CD4-positive, alpha-beta T cell treated with Interferon alpha-2 for 1 hour (primary cell): ENCODE measurements at regions not wholly inside any gene's neighbourhood (a gene's known extent, or its start where the extent isn't known, plus 50 kb on each side); places are given as distances from the start of the nearest gene placed in this dataset.
"Not testable (repeated sequence)": the region's sequence is repeated elsewhere in the genome, so short reads cannot be mapped to it uniquely, and the experiment has no call there.

Experiments used
- DNase-seq, 2 donors: peaks; one replicate each; pipeline ENCODE4 v3.0.0-alpha.2; 2020 to 2022

DNA sequence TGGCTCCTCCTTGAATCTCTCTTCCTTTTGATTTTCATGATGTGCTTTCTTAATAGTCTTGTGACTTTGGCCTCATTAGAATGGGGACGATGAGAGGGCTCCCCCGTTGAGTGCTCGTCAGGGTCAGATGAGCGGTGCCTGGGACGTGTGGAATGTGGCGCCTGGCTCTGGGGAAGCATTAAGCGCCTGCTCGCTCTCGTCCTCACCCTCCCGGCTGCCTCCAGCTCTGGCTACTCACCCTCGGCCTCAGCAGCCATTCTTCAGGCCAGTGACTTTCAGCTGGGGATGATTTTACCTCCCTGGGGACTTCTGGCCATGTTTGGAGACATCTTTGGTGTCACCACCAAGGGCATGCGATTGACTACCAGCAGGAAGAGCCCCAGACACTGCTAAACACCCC, 69.7 kb downstream of the RPS6KA4 start:
- no peak for DNase-seq

DNA sequence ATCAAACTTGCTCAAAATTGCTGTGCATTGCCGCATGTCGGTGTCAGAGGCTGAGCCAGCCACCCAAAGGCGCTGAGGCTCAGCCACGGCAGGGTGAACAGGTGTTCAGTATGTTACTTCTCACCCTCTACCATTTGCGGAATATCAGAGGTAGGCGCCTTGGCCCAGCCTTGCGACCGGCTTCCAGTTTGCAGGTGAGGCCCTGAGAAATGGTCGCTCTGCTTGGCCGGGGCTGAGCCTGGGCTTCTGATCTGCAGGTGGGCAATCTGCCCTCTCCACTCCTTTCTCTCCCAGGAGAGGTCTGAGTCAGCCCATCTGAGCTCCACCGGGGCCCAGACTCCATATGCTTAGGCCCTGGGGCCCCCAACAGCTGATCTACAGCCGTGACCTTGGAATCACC, 71.0 kb downstream of the RPS6KA4 start:
- DNase-seq: no peak

DNA sequence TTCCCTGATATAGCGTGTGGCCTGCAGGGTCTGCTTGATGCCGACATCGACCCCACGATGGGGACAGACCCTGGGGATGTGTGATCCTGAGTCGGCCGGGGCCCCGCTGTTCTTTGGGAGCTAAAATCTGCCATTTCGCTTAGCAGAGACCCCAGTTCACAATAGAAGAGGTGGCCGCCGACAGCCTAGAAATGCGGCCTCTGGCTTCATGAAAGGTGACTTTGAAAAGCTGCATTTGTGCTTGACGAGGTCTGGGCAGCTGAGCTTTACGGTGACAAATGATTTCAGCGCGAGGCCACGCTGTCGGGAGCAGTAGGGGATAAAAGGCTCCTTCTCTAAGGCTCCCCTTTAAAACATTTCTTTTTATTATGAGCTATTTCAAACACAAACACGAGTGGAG, 71.7 kb downstream of the RPS6KA4 start:
- DNase-seq: no peak

DNA sequence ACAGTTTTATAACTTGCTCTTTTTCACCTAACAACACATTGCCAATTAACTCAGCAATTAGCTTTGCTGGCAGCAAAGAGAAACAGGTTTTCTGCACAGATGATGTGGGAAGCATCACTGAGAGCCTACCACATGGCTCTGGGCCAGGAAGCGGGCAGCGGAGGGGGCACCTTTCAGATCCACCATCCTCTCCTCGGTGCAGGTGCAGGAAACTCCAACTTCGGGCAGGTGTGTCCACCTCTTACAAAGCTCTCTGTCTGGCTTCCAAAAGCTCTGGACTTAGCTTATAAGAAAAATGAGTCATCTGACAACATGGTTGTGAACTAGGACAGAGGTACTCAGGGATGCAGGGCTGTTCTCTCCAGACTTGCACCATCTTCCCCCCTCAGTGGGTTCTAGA, 77.0 kb downstream of the RPS6KA4 start:
- DNase-seq: no peak

DNA sequence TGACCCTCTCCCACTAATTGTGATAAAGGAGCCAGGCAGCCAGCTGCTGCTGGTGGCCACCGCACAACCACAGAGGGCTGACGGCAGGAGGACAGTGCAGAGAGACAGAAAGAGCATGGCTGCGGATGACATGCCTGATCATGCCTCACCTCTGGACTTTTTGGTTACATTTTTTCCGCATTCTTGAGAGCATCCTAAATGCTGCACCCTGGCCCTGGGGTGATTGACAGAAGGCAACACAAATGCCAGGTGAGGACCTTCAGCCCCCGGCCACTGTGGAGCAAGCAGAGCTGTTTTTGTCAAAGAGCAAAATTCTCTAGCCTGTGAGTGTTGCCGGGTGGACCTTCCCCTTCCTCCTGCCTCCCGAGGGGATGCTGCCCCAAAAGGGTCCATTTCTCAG, 78.5 kb downstream of the RPS6KA4 start:
- DNase-seq: no peak

DNA sequence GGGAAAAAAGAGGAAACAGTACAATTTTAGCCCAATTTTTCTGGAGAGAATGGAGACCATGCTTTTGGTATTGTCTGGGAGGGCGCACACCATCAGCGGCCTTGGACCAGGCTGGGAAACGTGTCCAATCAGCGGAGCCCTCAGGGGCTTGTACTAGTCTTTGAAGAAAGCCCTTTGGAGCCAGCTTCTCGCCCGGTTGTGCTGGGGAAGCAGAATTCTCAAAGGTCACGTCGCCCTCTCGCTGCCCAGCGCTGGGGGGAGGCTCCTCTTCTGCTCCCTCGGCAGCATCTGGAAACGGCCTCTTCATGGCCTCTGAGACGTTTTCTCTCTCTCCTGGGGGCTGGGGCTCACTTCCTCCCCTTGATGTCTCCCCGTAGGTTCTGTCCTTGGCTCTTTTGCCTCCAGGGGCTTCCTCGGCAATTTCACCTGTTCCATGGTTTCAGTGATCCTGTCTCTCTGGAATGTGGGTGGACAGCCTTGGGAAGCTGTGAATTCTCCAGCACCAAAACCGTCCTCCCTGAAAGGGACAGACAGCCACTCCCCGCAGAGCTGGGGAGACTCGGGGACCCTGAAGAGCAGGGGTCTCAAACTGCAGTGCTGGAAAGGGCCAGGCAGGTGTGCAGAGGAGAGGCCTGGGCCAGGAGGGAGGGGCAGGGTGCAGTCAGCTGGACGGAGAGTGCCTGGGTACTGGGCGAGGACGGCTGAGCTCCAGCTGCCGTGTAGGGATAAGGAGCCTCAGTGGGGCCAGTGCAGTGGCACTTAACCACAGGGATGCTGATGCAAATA, 80.2 kb downstream of the RPS6KA4 start:
- no peak for DNase-seq

DNA sequence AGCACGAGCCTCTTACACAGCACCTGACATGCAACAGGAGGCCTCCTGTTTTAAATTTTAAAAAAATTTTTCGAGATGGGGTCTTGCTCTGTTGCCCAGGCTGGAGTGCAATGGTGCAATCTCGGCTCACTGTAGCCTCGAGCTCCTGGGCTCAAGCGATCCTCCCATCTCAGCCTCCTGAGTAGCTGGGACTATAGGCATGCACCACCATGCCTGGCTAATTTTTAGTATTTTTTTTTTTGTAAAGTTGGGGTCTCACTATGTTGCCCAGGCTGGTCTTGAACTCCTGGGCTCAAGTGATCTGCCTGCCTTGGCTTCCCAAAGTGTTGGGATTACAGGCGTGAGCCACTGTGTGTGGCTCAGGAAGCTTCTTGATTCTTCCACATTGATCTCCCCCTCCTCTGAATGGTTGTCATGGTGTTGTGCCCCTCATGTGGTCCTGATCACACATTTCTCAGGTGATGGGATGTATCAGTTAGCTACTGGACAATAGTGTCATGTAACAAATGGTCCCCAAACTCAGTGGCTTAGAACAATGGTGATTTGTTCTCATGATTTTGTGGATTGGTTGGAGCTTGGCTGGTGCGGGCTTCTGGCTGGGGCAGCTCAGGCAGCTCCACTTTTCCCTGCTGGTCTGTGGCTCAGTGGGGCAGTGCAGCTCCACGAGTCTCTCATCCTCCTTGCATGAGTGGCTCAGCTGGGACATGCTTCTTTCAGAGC, 81.0 kb downstream of the RPS6KA4 start:
- not testable (repeated sequence) for DNase-seq

DNA sequence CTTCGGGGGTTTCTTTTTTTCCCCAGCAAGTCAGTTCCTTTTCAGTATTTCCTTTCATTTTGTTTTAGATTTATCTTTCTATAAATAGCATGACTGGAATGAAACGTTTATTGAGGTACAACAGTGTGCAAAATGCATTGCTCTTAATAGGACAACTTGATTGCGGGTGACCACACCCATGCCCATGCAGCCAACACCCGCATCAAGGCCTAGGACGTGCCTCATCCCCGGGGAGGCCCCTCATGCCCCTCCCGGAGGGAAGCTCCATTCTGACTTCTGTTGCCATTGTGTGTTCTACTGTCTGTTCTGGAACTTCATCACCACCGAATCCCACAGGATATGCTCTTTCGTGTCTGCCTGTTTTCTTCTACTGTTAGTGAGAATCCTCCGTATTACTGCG, 82.2 kb downstream of the RPS6KA4 start:
- no peak for DNase-seq

DNA sequence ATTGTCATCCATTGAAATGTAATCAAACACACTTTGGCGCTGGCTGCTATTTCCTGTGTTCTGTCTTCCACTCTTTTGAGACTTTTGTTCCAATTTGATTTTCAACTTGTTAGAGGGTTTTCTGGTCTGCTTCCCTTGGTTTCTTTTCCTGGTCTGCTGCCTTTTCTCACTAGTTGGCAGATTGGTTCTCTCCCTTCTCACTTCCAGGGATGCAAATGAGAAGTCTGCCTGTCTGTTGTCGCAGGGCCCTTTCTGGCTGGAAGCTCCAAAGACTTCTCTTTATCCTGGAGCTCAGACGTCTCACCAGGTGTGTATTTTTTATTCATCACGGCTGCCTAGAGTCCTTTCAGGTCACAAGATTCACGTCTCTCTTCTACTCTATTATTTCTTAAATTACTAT, 84.0 kb downstream of the RPS6KA4 start:
- DNase-seq: no peak

DNA sequence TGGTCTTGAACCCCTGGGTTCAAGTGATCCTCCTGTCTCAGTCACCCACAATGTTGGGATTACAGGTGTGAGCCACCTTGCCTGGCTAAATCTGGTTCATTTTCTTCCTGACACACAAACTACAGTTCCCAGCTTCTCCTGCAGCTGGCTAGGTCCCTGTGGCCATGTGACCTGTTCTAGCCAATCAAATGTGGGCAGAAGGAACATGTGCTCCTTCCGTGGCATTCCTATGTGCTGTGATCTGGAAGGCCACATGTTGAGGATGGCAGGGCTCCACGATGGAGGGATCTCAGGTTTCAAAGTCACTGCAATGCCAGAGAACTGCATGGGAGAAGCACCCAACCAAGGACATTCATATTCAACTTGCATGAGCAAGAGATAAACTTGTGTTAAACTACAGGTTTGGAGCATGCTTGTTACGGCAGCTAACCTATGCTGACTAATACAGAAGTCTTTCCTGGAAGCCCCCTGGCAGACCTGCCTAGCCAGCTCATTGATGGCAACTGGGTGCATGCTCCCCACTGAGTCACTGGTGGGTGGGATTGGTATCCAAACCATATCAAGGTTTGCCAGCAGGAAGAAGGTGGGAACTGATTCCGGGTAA, 86.0 kb downstream of the RPS6KA4 start:
- no peak for DNase-seq

DNA sequence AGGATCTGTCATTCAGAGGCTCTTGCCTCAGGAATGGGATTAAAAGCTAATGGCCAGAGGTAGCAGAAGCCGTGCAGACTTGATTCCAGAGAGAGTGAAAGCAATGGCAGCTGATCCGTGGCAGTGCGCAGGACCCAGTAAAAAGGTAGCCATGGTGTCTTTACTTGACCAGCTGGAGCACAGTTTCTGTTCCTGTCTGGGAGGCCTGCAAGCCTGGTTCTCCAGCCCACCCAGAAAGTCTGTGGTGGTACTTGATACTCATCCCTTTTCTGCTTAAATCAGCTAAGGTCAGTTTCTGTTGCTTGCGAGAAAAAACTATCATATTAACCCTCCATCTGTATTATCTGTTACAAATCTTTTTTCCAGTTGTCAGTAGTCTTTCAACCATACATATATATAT, 86.7 kb downstream of the RPS6KA4 start:
- no peak for DNase-seq

DNA sequence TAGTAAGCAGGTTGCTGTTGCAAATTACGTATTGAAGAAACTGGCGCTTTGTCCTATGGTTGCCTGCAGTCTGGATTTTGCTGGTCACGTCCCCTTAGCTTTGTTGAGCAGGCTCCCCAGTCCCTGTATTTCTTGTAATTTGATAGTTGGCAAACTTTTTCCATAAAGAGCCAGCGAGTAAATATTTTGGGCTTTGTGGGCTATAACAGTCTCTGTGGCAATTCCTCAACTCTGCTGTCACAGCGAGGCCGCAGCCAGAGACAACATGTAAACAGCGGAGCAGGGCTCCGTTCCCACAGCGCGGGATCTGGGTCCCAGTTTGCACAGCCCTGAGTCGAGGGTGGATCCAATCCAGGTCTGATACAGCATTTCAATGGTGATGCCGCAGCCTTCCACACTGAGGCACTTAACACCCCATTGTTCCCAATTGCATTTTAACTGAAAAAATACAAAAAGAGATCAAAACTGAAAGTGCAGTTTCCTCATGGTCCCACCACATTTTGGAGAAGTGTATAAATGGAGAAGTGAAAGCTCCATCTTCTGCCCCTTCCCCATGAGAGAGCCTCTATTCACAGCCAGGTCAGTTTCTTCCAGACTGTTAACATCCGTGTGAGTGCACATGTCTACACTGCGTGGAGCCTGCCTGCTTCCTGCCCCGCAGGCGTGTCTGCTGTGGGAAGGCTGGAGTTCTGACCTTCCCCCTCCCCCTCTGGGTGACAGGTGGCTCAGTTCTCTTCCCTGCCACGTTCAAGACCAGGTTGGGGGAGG, 89.1 kb downstream of the RPS6KA4 start:
- DNase-seq: peak; percentile 33 to 57

DNA sequence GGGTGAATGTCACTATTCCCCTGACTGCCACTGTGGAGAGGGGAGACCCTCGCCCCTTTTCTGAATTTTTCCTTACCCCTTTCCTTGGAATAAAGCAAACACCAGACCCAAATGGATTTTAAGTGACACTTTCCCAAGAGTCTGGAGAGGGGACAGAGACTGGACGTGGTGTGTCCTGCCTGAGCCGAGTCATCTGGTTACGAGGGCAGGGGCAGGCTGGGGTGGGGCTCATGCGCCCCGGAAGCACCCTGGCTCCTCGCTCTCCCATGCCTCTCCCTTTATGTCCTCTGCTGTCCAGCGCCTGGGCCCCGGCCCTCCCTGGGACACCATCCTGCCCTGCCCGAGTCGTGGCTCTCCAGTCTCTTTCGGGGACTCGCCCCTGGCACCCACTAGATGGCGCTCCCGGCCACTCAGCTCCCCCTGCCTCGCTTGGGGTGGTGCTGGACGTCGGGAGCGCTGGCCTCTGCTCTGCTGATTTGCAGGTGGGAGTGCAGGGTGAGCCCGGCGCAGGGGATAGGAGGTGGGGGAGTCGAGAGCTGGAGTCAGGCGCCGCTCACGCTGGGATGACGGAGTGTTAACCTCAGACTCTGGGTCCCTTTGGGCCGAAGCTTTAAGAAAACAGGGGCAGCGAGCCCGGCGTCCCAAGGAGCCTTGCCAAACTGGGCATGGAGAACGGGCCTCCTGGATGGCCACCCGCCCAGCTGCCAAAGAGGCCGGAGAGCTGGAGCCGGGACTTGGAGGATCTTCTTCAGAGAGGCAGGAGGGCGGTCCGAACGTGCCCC, 89.8 kb downstream of the RPS6KA4 start:
- peak; percentile 73 for DNase-seq

DNA sequence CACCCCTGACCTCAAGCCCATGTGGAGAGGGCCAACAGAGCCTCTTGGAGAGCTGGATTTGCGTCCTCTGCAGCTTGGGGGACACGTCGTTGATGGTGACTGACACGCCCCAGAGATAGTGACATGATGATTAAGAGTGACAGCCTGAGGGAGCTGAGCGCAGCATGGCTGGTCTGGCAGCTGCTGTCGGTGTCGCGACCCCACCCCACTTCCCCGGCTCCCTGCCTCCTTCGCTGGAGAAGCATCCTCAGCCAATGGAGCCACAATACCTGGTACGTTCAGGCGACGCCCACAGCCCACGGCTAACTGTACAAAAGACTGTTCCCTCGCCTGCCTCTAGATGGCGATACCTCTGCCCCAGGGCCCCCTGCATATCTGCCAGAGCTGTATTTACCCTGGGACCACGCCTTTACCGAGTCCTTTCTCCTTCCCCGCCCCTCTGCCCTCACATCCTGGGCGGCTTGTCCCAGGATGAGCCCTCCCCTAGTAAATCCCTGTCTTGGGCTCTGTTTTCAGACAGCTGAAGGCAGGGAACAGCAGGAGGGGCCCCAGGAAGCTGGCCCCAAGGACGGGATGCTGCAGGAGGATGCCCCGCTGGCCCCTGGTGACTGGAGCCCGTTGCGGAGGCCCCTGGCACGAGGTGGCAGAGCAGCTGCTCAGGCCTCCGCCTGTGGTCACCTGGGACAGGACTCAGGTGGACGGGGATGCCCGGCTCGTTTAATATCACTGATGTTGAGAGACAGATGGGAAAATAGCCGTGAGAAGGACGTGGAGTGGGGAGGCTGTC, 90.6 kb downstream of the RPS6KA4 start:
- DNase-seq: peak; percentile 75 to 76

DNA sequence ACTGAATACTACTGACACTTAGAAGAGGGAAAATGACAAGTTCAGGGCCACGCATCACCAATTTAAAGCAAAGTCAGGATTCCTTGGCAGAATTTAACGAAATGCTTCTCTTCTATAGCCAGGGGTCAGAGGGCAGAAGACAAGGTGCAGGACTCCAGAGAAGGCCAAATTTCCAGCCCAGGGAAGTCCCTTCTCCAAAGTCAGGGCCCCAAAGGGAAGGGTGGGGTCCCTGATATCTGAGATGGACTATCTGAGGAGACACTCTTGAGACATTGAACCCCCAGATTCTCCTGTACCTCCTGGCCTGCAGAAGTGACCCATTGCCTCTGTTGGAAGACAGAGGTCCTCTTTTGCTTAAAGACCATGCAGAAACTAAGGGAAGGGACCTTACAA, 91.2 kb downstream of the RPS6KA4 start:
- no peak for DNase-seq

DNA sequence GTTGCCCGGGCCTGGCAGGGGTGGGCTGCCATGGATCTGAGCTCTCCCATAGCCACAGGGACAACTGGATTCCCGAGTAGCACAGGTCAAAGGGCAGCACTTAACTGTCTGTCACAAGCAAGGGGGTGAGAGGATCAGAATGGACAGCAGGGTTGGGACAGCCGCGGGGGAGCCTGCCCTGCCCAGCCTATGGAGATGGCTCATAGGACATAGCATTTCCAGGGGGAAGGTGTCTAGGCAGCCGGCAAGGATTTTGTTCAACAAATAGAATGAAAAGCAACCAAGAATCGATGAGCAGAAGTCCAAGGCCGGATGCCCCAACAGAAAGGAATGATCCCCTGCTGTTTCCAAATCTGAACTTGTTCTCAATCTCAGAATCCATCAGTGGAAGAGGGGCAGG, 92.9 kb downstream of the RPS6KA4 start:
- DNase-seq: no peak

DNA sequence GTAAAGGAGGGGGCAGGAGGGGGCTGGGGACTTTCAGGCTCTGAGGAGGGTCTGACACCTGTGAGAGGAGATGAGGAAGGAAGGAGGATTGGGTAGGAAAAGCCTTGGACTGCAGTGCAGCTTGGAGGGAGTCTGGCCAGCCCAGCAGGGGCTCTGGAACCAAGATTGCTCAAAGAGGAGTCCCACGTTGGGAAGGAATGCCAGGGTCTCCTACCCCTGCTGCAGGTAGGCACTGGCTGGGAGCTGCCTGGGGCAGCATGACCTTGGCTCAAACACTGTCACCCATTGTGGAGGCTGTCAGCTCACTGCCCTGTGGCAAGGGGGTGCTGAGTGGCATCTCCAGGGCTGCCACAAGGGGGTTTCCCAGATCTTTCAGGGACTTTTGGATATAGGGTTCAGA, 94.5 kb downstream of the RPS6KA4 start:
- no peak for DNase-seq

DNA sequence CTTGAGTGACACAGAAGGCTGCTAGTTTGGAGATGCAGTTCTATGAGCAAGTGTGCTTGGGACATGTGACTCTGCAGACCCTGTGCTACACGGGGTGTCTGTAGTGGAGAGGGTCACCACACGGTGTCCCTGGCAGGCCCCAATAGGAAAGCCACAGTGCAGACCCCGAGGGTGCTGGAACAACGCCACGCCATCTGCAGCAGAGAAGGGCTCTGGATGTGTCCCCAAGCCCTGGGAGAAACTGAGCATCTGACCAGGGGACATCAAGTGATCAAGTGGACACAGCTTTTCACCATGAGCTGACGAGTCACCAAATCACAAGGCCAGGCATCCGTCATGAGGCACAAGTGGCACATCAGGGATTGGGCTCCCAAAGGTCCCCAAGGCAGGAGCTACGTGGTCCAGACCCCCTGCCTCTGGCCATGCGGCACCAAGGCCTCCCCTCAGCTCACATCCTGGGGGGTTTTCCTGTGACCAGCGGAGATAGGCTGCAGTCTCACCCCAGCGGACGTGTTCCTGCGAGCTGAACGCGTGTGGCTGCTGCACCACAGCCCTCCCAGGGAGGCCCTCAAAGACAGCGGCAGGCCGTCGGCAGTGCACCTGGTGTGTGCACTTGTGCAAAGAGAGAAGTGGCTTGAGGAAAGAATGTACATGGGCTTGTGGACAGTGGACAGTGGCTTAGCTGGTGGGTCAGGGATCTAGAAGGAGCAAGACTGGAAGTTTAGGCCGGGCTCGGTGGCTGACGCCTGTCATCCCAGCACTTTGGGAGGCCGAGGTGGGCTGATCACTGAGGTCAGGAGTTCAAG, 96.7 kb downstream of the RPS6KA4 start:
- no peak for DNase-seq

DNA sequence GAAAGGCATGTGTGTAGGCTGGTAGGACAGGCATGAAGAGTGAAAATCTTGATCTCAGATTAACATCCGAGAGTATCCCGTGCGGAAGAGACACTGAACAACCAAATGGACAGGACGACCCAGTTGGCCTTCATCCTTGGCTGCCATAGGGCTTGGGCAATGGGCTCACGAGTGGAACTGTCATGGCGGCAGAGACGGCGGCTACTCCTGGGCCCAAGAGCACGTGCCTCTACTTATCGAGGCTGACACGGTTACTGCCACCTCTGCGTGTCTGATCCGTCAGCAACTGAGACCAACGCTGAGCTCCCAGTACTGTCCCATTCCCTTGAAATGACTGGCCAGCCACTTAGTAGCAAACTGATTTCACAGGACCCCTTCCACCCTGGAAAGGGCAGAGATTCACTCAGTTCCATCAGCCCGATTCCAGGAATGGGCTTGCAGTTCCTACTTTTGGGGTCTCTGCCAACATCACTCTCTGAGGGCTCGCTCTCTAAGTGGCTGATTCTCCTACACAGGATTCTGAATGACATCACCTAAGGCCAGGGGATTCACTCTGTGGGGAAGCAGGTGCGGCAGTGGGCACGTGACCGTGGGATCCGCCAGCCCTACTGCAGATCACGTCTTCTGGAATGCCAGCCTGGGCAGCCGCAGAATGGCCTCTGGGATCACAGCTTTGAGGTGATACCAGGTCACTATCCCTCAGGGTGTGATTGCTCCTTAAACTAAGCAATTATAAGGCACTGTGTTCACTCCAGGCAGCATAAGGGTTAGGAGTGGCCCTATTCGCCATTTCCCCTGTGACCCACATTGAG, 97.8 kb downstream of the RPS6KA4 start:
- no peak for DNase-seq

DNA sequence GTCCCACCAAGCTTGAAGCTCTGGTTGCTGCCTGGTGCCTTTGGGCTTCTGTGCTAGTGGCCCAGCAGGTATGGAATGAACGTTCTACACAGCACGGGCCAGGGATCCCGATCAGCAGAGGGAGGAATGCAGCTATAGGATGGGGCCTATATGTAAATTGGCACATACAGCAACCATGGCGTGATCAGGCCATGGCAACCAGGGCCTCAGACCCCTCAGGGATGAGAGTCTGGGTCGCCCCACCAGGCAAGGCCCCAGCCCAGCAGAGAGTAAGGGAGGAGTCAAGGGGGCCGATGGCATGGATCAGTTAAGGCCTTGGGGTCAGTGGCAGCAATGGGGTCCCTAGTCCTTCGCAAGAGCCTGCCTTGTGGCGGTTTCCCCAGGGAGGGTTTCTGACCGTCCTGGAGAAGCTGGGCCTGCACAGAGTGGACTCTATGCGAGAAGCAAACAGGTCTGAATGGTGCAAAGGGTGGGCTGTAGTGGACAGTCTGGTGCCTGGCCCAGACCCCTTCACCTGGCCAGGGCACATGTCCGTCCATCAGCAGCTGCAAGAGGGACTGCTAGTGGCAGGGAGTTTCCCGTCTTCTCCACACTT, 98.2 kb upstream of the SLC22A11 start:
- DNase-seq: no peak
